ENCODE measurements at regions not wholly inside any gene's neighbourhood (a gene's known extent, or its start where the extent isn't known, plus 50 kb on each side); places are given as distances from the start of the nearest gene placed in this dataset.

- DNase-seq (ENCODE audit: low spot score) = no peak
Observed at GRCh38 chrX:98605941-98606340, 1722.2 kb downstream of the RPA4 start.

- DNase-seq (ENCODE audit: low spot score) = no peak
Observed at GRCh38 chrX:98607739-98608138, 1724.0 kb downstream of the RPA4 start.

- no peak for DNase-seq (ENCODE audit: low spot score)
Observed at GRCh38 chrX:98627645-98628044, 1743.9 kb downstream of the RPA4 start.

DNA sequence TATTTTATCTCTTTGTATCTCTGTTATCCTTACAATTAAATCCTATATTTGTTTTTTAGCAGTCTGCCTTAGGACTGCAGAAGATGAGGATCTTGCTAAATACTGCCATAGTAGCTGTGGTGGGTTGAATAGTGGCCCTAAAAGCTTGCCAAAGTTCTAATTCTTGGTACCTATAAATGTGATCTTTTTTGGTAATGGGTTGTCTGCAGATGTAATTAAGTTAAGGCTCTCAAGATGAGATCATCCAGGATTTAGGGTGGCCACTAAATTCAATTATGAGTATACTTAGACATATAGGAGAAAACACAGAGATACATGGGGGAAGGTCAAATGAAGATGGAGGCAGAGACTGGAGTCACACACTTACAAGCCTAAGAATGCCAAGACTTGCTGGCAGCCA is 1753.7 kb downstream of the RPA4 start:
- DNase-seq (ENCODE audit: low spot score) = no peak

- no peak for DNase-seq (ENCODE audit: low spot score)
Observed at GRCh38 chrX:98646351-98646750, 1762.6 kb downstream of the RPA4 start.

- no peak for DNase-seq (ENCODE audit: low spot score)
Observed at GRCh38 chrX:98654565-98654964, 1755.5 kb downstream of the PCDH19 start.

All from kidney capillary endothelial cell (primary cell).